HG03378 (cell line): ENCODE measurements at regions not wholly inside any gene's neighbourhood (a gene's known extent, or its start where the extent isn't known, plus 50 kb on each side); places are given as distances from the start of the nearest gene placed in this dataset.
"Not testable (repeated sequence)": the region's sequence is repeated elsewhere in the genome, so short reads cannot be mapped to it uniquely, and the experiment has no call there.

Source experiments
- ATAC-seq: cut with Tn5 transposase; IDR thresholded peaks from one replicate; pipeline ENCODE4 v1.9.1; 2021; ENCODE audit warnings: mild to moderate bottlenecking, moderate library complexity; ENCODE audit not compliant: unreplicated experiment

- no peak for ATAC-seq
Measured at GRCh38 chr13:65615506-65615905, 1614.6 kb downstream of the PCDH9 start.

- no peak for ATAC-seq
Measured at GRCh38 chr13:65613004-65613403, 1617.1 kb downstream of the PCDH9 start.

GRCh38 chr13:65609350-65609749, 1620.8 kb downstream of the PCDH9 start:
- no peak for ATAC-seq

GRCh38 chr13:65606622-65607021, 1623.5 kb downstream of the PCDH9 start:
- no peak for ATAC-seq

GRCh38 chr13:65605396-65605795, 1624.7 kb downstream of the PCDH9 start:
- ATAC-seq: no peak

GRCh38 chr13:65603160-65603559, 1627.0 kb downstream of the PCDH9 start:
- no peak for ATAC-seq

GRCh38 chr13:65601855-65602254, 1628.3 kb downstream of the PCDH9 start:
- no peak for ATAC-seq

- no peak for ATAC-seq
Measured at GRCh38 chr13:65600702-65601101, 1629.4 kb downstream of the PCDH9 start.

- ATAC-seq: no peak
Measured at GRCh38 chr13:65597839-65598818, 1632.0 kb downstream of the PCDH9 start.

- ATAC-seq: no peak
Measured at GRCh38 chr13:65595916-65596315, 1634.2 kb downstream of the PCDH9 start.

GRCh38 chr13:65594298-65594781, 1635.8 kb downstream of the PCDH9 start:
- ATAC-seq: no peak

- ATAC-seq: no peak
Measured at GRCh38 chr13:65593298-65593874, 1636.8 kb downstream of the PCDH9 start.

GRCh38 chr13:65592731-65593130, 1637.4 kb downstream of the PCDH9 start:
- no peak for ATAC-seq

GRCh38 chr13:65585346-65585745, 1644.8 kb downstream of the PCDH9 start:
- ATAC-seq: no peak

- ATAC-seq: no peak
Measured at GRCh38 chr13:65584126-65584525, 1646.0 kb downstream of the PCDH9 start.

GRCh38 chr13:65582160-65582559, 1648.0 kb downstream of the PCDH9 start:
- ATAC-seq: no peak

GRCh38 chr13:65564561-65564960, 1665.6 kb downstream of the PCDH9 start:
- not testable (repeated sequence) for ATAC-seq

GRCh38 chr13:65562305-65562704, 1667.8 kb downstream of the PCDH9 start:
- no peak for ATAC-seq

- no peak for ATAC-seq
Measured at GRCh38 chr13:65560936-65561335, 1669.2 kb downstream of the PCDH9 start.

- no peak for ATAC-seq
Measured at GRCh38 chr13:65555962-65556361, 1674.2 kb downstream of the PCDH9 start.

- ATAC-seq: no peak
Measured at GRCh38 chr13:65553096-65553727, 1676.9 kb downstream of the PCDH9 start.

- no peak for ATAC-seq
Measured at GRCh38 chr13:65551208-65551607, 1678.9 kb downstream of the PCDH9 start.
